Fibroblast of skin of abdomen (primary cell): ENCODE measurements at regions not wholly inside any gene's neighbourhood (a gene's known extent, or its start where the extent isn't known, plus 50 kb on each side); places are given as distances from the start of the nearest gene placed in this dataset.
"Not testable (repeated sequence)": the region's sequence is repeated elsewhere in the genome, so short reads cannot be mapped to it uniquely, and the experiment has no call there.

Source experiments
- DNase-seq: peaks from one replicate; pipeline ENCODE4 v3.0.0-alpha.2; 2013

GRCh38 chr12:67539329-67539728 is 109.2 kb upstream of the DYRK2 start:
- no peak for DNase-seq

GRCh38 chr12:67539946-67540345 is 108.6 kb upstream of the DYRK2 start:
- peak; percentile 35 for DNase-seq

- DNase-seq = peak; percentile 53
These were observed 107.5 kb upstream of the DYRK2 start for GRCh38 chr12:67540920-67541624.

- no peak for DNase-seq
These were observed 106.9 kb upstream of the DYRK2 start for GRCh38 chr12:67541625-67541991.

GRCh38 chr12:67543021-67543770 is 105.3 kb upstream of the DYRK2 start:
- DNase-seq = no peak

- DNase-seq = no peak
These were observed 103.2 kb upstream of the DYRK2 start for GRCh38 chr12:67545298-67545697.

GRCh38 chr12:67546746-67547145 is 101.8 kb upstream of the DYRK2 start:
- DNase-seq = no peak

GRCh38 chr12:67555075-67555717 is 93.3 kb upstream of the DYRK2 start:
- not testable (repeated sequence) for DNase-seq

GRCh38 chr12:67558775-67559174 is 89.8 kb upstream of the DYRK2 start:
- DNase-seq = no peak

- DNase-seq = no peak
These were observed 88.8 kb upstream of the DYRK2 start for GRCh38 chr12:67559751-67560150.

- DNase-seq = no peak
These were observed 85.8 kb upstream of the DYRK2 start for GRCh38 chr12:67562513-67563287.

- no peak for DNase-seq
These were observed 80.5 kb upstream of the DYRK2 start for GRCh38 chr12:67568055-67568454.

- DNase-seq = no peak
These were observed 76.1 kb upstream of the DYRK2 start for GRCh38 chr12:67572492-67572891.

- no peak for DNase-seq
These were observed 75.0 kb upstream of the DYRK2 start for GRCh38 chr12:67573566-67573965.

GRCh38 chr12:67578976-67579661 is 69.4 kb upstream of the DYRK2 start:
- no peak for DNase-seq

- DNase-seq = no peak
These were observed 68.9 kb upstream of the DYRK2 start for GRCh38 chr12:67579662-67580003.

- DNase-seq = no peak
These were observed 66.2 kb upstream of the DYRK2 start for GRCh38 chr12:67582238-67582834.

- no peak for DNase-seq
These were observed 65.7 kb upstream of the DYRK2 start for GRCh38 chr12:67582844-67583243.

- no peak for DNase-seq
These were observed 61.6 kb upstream of the DYRK2 start for GRCh38 chr12:67586951-67587350.

GRCh38 chr12:67589078-67589477 is 59.5 kb upstream of the DYRK2 start:
- no peak for DNase-seq

GRCh38 chr12:67590149-67590790 is 58.3 kb upstream of the DYRK2 start:
- DNase-seq = no peak
